Liver (tissue), 8 donors: ENCODE measurements at regions not wholly inside any gene's neighbourhood (a gene's known extent, or its start where the extent isn't known, plus 50 kb on each side); places are given as distances from the start of the nearest gene placed in this dataset.

Experiments used
- DNase-seq: peaks from one replicate; pipeline ENCODE4 v3.0.0-alpha.2; 2017; ENCODE audit warnings: low spot score
- H3K27ac ChIP-seq, 2 donors: one replicate each; pipeline ENCODE4 v1.7.0; 2013; ENCODE audit warnings: inconsistent platforms in 2 of 2, low read length in 2 of 2, control low read depth in 1 of 2, low read depth in 1 of 2, mild to moderate bottlenecking in 1 of 2
- H3K27me3 ChIP-seq, 4 donors: one replicate each; pipeline versions ENCODE4 v1.6.1 to v1.7.0; 2013; ENCODE audit warnings: low read length in 3 of 4, inconsistent platforms in 1 of 4, mild to moderate bottlenecking in 1 of 4, moderate library complexity in 1 of 4; ENCODE audit not compliant: control insufficient read depth in 4 of 4, insufficient read depth in 4 of 4
- H3K36me3 ChIP-seq, 4 donors: one replicate each; pipeline versions ENCODE4 v1.6.1 to v1.7.0; 2013; ENCODE audit warnings: low read length in 3 of 4, mild to moderate bottlenecking in 3 of 4, low read depth in 1 of 4, moderate library complexity in 1 of 4; ENCODE audit not compliant: control insufficient read depth in 4 of 4, insufficient read depth in 3 of 4
- H3K4me1 ChIP-seq, 4 donors: one replicate each; pipeline versions ENCODE4 v1.6.1 to v1.7.0; 2013; ENCODE audit warnings: low read length in 3 of 4, mild to moderate bottlenecking in 3 of 4, moderate library complexity in 1 of 4; ENCODE audit not compliant: control insufficient read depth in 4 of 4, insufficient read depth in 4 of 4
- H3K4me3 ChIP-seq, 3 donors: one replicate each; pipeline versions ENCODE4 v1.6.1 to v1.7.0; 2013; ENCODE audit warnings: low read length in 3 of 3, control low read depth in 1 of 3, low read depth in 1 of 3, mild to moderate bottlenecking in 1 of 3
- H3K9ac ChIP-seq, 2 donors: one replicate each; pipeline ENCODE4 v1.7.0; 2013; ENCODE audit warnings: low read length in 2 of 2, mild to moderate bottlenecking in 2 of 2, moderate library complexity in 2 of 2, control low read depth in 1 of 2, low read depth in 1 of 2
- H3K9me3 ChIP-seq, 4 donors: one replicate each; pipeline versions ENCODE4 v1.6.1 to v1.7.0; 2013; ENCODE audit warnings: low read length in 3 of 4; ENCODE audit not compliant: control insufficient read depth in 4 of 4
- FOXA1 ChIP-seq: IDR thresholded peaks from 2 replicates; pipeline ENCODE4 v1.6.1; 2016; ENCODE audit warnings: antibody characterized with exemption
- GABPA ChIP-seq, 2 donors: IDR thresholded peaks in 1 of 2; conservative IDR thresholded peaks in 1 of 2; 2 replicates each; pipeline ENCODE4 v1.6.1; 2016; ENCODE audit warnings: antibody characterized with exemption in 2 of 2, mild to moderate bottlenecking in 1 of 2, moderate library complexity in 1 of 2
- HNF4G ChIP-seq: IDR thresholded peaks from 2 replicates; pipeline ENCODE4 v1.6.1; 2016; ENCODE audit warnings: antibody characterized with exemption
- JUND ChIP-seq, 2 donors: IDR thresholded peaks; 2 replicates each; pipeline ENCODE4 v1.6.1; 2016; ENCODE audit warnings: antibody characterized with exemption in 2 of 2
- NR2F2 ChIP-seq: IDR thresholded peaks from 2 replicates; pipeline ENCODE4 v1.6.1; 2016; ENCODE audit warnings: antibody characterized with exemption
- RAD21 ChIP-seq, 2 donors: IDR thresholded peaks; 2 replicates each; pipeline ENCODE4 v1.6.1; 2016; ENCODE audit warnings: antibody characterized with exemption in 2 of 2, mild to moderate bottlenecking in 2 of 2
- RXRA ChIP-seq, 2 donors: IDR thresholded peaks; 2 replicates each; pipeline ENCODE4 v1.6.1; 2017 to 2018; ENCODE audit warnings: antibody characterized with exemption in 2 of 2, mild to moderate bottlenecking in 1 of 2
- TAF1 ChIP-seq: conservative IDR thresholded peaks from 2 replicates; pipeline ENCODE4 v1.6.1; 2016; ENCODE audit warnings: antibody characterized with exemption, mild to moderate bottlenecking
- YY1 ChIP-seq: IDR thresholded peaks from 2 replicates; pipeline ENCODE4 v1.6.1; 2016; ENCODE audit warnings: antibody characterized with exemption, mild to moderate bottlenecking
- WGBS: extraction: QIAGEN DNeasy Blood & Tissue Kit; methylation state at CpG from one replicate; pipeline ENCODE4 v1.1.7; 2013; 5-methylcytosine and 5-hydroxymethylcytosine counted together
- TF ChIP-seq, protein P1 (sequence below): fragments of 150-350 bp; IDR thresholded peaks from 2 replicates; pipeline ENCODE4 v1.5.1; 2017; ENCODE audit warnings: improper control_type of control experiment, low read depth, low read length; ENCODE audit not compliant: missing input control
- TF ChIP-seq, protein P2 (sequence below): IDR thresholded peaks from 2 replicates; pipeline ENCODE4 v1.6.1; 2016; ENCODE audit warnings: antibody characterized with exemption
- TF ChIP-seq, protein P3 (sequence below): IDR thresholded peaks from 2 replicates; pipeline ENCODE4 v1.6.1; 2016; ENCODE audit warnings: antibody characterized with exemption, mild to moderate bottlenecking
- TF ChIP-seq, protein P4 (sequence below): IDR thresholded peaks from 2 replicates; pipeline ENCODE4 v1.6.1; 2016; ENCODE audit warnings: antibody characterized with exemption
- TF ChIP-seq, protein P5 (sequence below): IDR thresholded peaks from 2 replicates; pipeline ENCODE4 v1.6.1; 2016; ENCODE audit warnings: antibody characterized with exemption
- donor health status: healthy.
- donor health status: healthy.
- donor health status: healthy.
- donor health status: healthy.
- donor health status: healthy.

DNA sequence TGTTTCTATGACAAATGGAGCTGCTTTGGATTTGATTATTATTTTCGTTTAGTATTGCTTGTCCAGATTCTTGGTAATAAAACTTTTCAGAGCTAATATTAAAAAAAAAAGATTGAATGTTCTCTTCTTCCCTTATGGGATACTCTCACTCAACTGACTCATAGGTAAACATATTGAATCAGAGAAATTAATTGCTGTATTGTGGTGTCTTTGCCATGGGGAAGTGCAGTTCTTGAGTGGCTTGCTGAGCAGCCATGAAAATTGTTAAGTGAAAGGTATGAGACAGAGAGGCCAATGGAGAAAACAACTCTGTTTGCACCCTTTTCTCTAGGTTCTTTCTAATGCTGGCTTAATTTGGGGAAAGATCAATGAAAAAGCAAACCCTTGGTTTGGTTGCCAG is 149.9 kb upstream of the HMHB1 start:
- no peaks in the 10 kb centered on the region for H3K27me3 ChIP-seq

DNA sequence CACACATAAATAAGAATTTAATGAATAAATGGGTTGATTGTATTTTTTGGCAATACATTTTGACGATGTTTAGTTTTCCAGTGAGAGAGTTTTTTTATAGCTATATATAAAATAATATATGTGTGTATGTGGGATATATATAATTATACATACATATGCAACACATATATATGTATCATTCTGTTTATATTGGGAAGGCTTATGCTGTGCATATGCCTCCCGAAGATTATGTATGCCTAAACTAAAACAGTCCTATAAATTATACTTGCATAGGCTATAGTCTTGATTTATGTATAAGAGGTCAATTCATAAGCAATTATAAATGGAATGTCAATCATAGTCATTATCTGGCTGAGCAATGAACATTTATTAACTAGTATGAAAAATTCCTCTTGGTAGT is 151.3 kb upstream of the HMHB1 start:
- no peak overlapping the region for H3K4me3 ChIP-seq
- H3K36me3 ChIP-seq = no peaks in the 10 kb centered on the region
- H3K27me3 ChIP-seq = no peaks in the 10 kb centered on the region
- H3K27ac ChIP-seq = no peak overlapping the region
- DNase-seq = no peak
- 92% methylated on average over 2 of the region's 2 CpGs for WGBS
- no peaks in the 10 kb centered on the region for H3K9me3 ChIP-seq
- no peaks in the 10 kb centered on the region for H3K4me1 ChIP-seq
- H3K9ac ChIP-seq = no peak overlapping the region
- TF ChIP-seq YY1 = no peak
- no peak for TF ChIP-seq GABPA (IDR thresholded peaks at IDR 0.05 in 1 of 2, conservative IDR thresholded peaks at IDR 0.05 in 1 of 2)
- TF ChIP-seq, protein P1, sequence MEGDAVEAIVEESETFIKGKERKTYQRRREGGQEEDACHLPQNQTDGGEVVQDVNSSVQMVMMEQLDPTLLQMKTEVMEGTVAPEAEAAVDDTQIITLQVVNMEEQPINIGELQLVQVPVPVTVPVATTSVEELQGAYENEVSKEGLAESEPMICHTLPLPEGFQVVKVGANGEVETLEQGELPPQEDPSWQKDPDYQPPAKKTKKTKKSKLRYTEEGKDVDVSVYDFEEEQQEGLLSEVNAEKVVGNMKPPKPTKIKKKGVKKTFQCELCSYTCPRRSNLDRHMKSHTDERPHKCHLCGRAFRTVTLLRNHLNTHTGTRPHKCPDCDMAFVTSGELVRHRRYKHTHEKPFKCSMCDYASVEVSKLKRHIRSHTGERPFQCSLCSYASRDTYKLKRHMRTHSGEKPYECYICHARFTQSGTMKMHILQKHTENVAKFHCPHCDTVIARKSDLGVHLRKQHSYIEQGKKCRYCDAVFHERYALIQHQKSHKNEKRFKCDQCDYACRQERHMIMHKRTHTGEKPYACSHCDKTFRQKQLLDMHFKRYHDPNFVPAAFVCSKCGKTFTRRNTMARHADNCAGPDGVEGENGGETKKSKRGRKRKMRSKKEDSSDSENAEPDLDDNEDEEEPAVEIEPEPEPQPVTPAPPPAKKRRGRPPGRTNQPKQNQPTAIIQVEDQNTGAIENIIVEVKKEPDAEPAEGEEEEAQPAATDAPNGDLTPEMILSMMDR = no peak
- TF ChIP-seq, protein P2, sequence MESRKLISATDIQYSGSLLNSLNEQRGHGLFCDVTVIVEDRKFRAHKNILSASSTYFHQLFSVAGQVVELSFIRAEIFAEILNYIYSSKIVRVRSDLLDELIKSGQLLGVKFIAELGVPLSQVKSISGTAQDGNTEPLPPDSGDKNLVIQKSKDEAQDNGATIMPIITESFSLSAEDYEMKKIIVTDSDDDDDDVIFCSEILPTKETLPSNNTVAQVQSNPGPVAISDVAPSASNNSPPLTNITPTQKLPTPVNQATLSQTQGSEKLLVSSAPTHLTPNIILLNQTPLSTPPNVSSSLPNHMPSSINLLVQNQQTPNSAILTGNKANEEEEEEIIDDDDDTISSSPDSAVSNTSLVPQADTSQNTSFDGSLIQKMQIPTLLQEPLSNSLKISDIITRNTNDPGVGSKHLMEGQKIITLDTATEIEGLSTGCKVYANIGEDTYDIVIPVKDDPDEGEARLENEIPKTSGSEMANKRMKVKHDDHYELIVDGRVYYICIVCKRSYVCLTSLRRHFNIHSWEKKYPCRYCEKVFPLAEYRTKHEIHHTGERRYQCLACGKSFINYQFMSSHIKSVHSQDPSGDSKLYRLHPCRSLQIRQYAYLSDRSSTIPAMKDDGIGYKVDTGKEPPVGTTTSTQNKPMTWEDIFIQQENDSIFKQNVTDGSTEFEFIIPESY = no peak
- TF ChIP-seq, protein P3, sequence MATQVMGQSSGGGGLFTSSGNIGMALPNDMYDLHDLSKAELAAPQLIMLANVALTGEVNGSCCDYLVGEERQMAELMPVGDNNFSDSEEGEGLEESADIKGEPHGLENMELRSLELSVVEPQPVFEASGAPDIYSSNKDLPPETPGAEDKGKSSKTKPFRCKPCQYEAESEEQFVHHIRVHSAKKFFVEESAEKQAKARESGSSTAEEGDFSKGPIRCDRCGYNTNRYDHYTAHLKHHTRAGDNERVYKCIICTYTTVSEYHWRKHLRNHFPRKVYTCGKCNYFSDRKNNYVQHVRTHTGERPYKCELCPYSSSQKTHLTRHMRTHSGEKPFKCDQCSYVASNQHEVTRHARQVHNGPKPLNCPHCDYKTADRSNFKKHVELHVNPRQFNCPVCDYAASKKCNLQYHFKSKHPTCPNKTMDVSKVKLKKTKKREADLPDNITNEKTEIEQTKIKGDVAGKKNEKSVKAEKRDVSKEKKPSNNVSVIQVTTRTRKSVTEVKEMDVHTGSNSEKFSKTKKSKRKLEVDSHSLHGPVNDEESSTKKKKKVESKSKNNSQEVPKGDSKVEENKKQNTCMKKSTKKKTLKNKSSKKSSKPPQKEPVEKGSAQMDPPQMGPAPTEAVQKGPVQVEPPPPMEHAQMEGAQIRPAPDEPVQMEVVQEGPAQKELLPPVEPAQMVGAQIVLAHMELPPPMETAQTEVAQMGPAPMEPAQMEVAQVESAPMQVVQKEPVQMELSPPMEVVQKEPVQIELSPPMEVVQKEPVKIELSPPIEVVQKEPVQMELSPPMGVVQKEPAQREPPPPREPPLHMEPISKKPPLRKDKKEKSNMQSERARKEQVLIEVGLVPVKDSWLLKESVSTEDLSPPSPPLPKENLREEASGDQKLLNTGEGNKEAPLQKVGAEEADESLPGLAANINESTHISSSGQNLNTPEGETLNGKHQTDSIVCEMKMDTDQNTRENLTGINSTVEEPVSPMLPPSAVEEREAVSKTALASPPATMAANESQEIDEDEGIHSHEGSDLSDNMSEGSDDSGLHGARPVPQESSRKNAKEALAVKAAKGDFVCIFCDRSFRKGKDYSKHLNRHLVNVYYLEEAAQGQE = no peak

More for the DNA sequence above, 149.9 kb upstream of the HMHB1 start:
- no peak overlapping the region for H3K9ac ChIP-seq
- H3K27ac ChIP-seq = no peak overlapping the region
- no peaks in the 10 kb centered on the region for H3K36me3 ChIP-seq
- H3K4me1 ChIP-seq = no peaks in the 10 kb centered on the region
- DNase-seq = no peak
- 81% methylated on average over 1 of the region's 1 CpG for WGBS
- H3K4me3 ChIP-seq = no peak overlapping the region
- TF ChIP-seq RXRA (IDR thresholded peaks at IDR 0.05) (no peak), GABPA (IDR thresholded peaks at IDR 0.05 in 1 of 2, conservative IDR thresholded peaks at IDR 0.05 in 1 of 2) (no peak), TAF1 (no peak), FOXA1 (no peak), NR2F2 (no peak), JUND (IDR thresholded peaks at IDR 0.05) (no peak), HNF4G (no peak), RAD21 (IDR thresholded peaks at IDR 0.05) (no peak)
- TF ChIP-seq, protein P3 = no peak
- TF ChIP-seq, protein P4, sequence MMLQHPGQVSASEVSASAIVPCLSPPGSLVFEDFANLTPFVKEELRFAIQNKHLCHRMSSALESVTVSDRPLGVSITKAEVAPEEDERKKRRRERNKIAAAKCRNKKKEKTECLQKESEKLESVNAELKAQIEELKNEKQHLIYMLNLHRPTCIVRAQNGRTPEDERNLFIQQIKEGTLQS = no peak
- TF ChIP-seq, protein P2 = no peak
- TF ChIP-seq, protein P5, sequence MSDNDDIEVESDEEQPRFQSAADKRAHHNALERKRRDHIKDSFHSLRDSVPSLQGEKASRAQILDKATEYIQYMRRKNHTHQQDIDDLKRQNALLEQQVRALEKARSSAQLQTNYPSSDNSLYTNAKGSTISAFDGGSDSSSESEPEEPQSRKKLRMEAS = no peak
- no peaks in the 10 kb centered on the region for H3K9me3 ChIP-seq
